SH-SY5Y (cell line): ENCODE measurements at regions not wholly inside any gene's neighbourhood (a gene's known extent, or its start where the extent isn't known, plus 50 kb on each side); places are given as distances from the start of the nearest gene placed in this dataset.
A peak's percentile ranks its signal among the peaks of the same experiment; 100 is the strongest.

Experiments
- GATA2 ChIP-seq: IDR thresholded peaks from 2 replicates; pipeline ENCODE4 v1.6.1; 2011; ENCODE audit warnings: mild to moderate bottlenecking, low read depth, low read length
- GATA3 ChIP-seq: IDR thresholded peaks from 2 replicates; pipeline ENCODE4 v1.6.1; 2011; ENCODE audit warnings: low read depth, mild to moderate bottlenecking, low read length, moderate library complexity

- TF ChIP-seq GATA3 (no peak), GATA2 (no peak)
These were observed 217.8 kb upstream of the ARHGEF26 start for GRCh38 chr3:153903430-153903829.

GRCh38 chr3:153906366-153906765, 214.8 kb upstream of the ARHGEF26 start:
- TF ChIP-seq GATA3 (no peak), GATA2 (no peak)

GRCh38 chr3:153910387-153910786, 210.8 kb upstream of the ARHGEF26 start:
- no peak for TF ChIP-seq GATA3
- no peak for TF ChIP-seq GATA2

GRCh38 chr3:153911116-153911515, 210.1 kb upstream of the ARHGEF26 start:
- no peak for TF ChIP-seq GATA3

GRCh38 chr3:153919773-153920172, 201.4 kb upstream of the ARHGEF26 start:
- no peak for TF ChIP-seq GATA3
- TF ChIP-seq GATA2, result no peak

GRCh38 chr3:153921826-153922225, 199.4 kb upstream of the ARHGEF26 start:
- TF ChIP-seq GATA3 (no peak), GATA2 (no peak)

- TF ChIP-seq GATA2 (no peak), GATA3 (no peak)
These were observed 195.2 kb upstream of the ARHGEF26 start for GRCh38 chr3:153925841-153926514.

- no peak for TF ChIP-seq GATA2
These were observed 194.1 kb upstream of the ARHGEF26 start for GRCh38 chr3:153927107-153927506.

GRCh38 chr3:153928851-153929250, 192.3 kb upstream of the ARHGEF26 start:
- TF ChIP-seq GATA2 (no peak), GATA3 (no peak)

GRCh38 chr3:153944084-153944483, 177.1 kb upstream of the ARHGEF26 start:
- no peak for TF ChIP-seq GATA3
- TF ChIP-seq GATA2, result no peak

GRCh38 chr3:153951276-153951675, 169.9 kb upstream of the ARHGEF26 start:
- TF ChIP-seq GATA2, result no peak
- no peak for TF ChIP-seq GATA3

- TF ChIP-seq GATA2 (no peak), GATA3 (no peak)
These were observed 169.1 kb upstream of the ARHGEF26 start for GRCh38 chr3:153952091-153952490.

GRCh38 chr3:153956613-153957012, 164.6 kb upstream of the ARHGEF26 start:
- no peak for TF ChIP-seq GATA2
- TF ChIP-seq GATA3, result no peak

- no peak for TF ChIP-seq GATA2
- no peak for TF ChIP-seq GATA3
These were observed 163.8 kb upstream of the ARHGEF26 start for GRCh38 chr3:153957421-153957820.

GRCh38 chr3:153958635-153959595, 162.3 kb upstream of the ARHGEF26 start:
- TF ChIP-seq GATA3 (peak; percentile 57), GATA2 (peak; percentile 56; the same call in 1 of the 2 replicates)

GRCh38 chr3:153960458-153961074, 160.6 kb upstream of the ARHGEF26 start:
- TF ChIP-seq GATA2 (no peak), GATA3 (no peak)

GRCh38 chr3:153961494-153961893, 159.7 kb upstream of the ARHGEF26 start:
- no peak for TF ChIP-seq GATA3
